GM13976 (cell line): ENCODE measurements at regions not wholly inside any gene's neighbourhood (a gene's known extent, or its start where the extent isn't known, plus 50 kb on each side); places are given as distances from the start of the nearest gene placed in this dataset.

Experiments
- DNase-seq: peaks from one replicate; pipeline ENCODE4 v3.0.0; 2012; ENCODE audit warnings: low spot score
- CTCF ChIP-seq: IDR thresholded peaks from 2 replicates; pipeline ENCODE4 v1.5.1; 2012; ENCODE audit warnings: borderline replicate concordance, mild to moderate bottlenecking; ENCODE audit not compliant: insufficient read depth; ENCODE audit errors: extremely low read depth, missing control alignments, control extremely low read depth
- in situ Hi-C: fragments of 300-500 bp; cut with MboI; formaldehyde crosslinking; loops from one replicate; pipeline ENCODE4 v1.12.0; 2022; ENCODE audit warnings: low sequenced_read_pairs, mixed read lengths, inconsistent platforms; ENCODE audit not compliant: unreplicated experiment

- no peak for TF ChIP-seq CTCF
- no peak for DNase-seq
- in situ Hi-C loops: no loop called here
These were observed 253.3 kb downstream of the KLF6 start for GRCh38 chr10:3531670-3532069.

GRCh38 chr10:3530783-3531645, 254.0 kb downstream of the KLF6 start:
- no peak for DNase-seq
- in situ Hi-C loops: no loop called here
- TF ChIP-seq CTCF: no peak

GRCh38 chr10:3530346-3530745, 254.7 kb downstream of the KLF6 start:
- no peak for DNase-seq
- TF ChIP-seq CTCF: no peak
- in situ Hi-C loops: no loop called here

- in situ Hi-C loops: no loop called here
- no peak for DNase-seq
- TF ChIP-seq CTCF: no peak
These were observed 255.3 kb downstream of the KLF6 start for GRCh38 chr10:3529691-3530090.

- no peak for TF ChIP-seq CTCF
- in situ Hi-C loops: no loop called here
- no peak for DNase-seq
These were observed 256.1 kb downstream of the KLF6 start for GRCh38 chr10:3528823-3529403.

- no peak for DNase-seq
- in situ Hi-C loops: no loop called here
- TF ChIP-seq CTCF: no peak
These were observed 256.7 kb downstream of the KLF6 start for GRCh38 chr10:3528271-3528670.
